ENCODE measurements at regions not wholly inside any gene's neighbourhood (a gene's known extent, or its start where the extent isn't known, plus 50 kb on each side); places are given as distances from the start of the nearest gene placed in this dataset.

- TF ChIP-seq EZH2phosphoT487 (IDR thresholded peaks at IDR 0.05; ENCODE audit: borderline replicate concordance, low read length) (no peak), CTCF (IDR thresholded peaks at IDR 0.05; ENCODE audit: low read depth, low read length, poor library complexity, severe bottlenecking) (no peak)
These were observed 82.2 kb downstream of the RIPK4 start for GRCh38 chr21:41684381-41685245.
